ENCODE measurements at regions not wholly inside any gene's neighbourhood (a gene's known extent, or its start where the extent isn't known, plus 50 kb on each side); places are given as distances from the start of the nearest gene placed in this dataset.

DNA sequence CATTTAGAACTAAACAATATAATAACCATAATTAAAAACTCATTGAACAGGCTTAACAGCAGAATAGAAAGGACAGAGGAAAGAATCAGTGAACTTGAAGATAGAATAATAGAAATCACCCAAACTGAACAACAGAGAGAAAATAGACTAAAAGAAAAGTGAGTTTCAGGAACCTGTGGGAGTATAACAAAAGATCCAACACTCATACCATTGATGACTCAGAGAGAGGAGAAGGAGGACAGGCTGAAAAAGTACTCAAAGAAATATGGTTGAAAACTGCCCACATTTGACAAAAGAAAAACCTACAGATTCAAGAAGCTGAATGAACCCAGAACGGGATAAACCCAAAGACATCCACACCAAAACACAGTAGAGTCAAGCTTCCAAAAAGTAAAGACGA, 54.2 kb upstream of the FMNL2 start:
- TF ChIP-seq, protein P1, sequence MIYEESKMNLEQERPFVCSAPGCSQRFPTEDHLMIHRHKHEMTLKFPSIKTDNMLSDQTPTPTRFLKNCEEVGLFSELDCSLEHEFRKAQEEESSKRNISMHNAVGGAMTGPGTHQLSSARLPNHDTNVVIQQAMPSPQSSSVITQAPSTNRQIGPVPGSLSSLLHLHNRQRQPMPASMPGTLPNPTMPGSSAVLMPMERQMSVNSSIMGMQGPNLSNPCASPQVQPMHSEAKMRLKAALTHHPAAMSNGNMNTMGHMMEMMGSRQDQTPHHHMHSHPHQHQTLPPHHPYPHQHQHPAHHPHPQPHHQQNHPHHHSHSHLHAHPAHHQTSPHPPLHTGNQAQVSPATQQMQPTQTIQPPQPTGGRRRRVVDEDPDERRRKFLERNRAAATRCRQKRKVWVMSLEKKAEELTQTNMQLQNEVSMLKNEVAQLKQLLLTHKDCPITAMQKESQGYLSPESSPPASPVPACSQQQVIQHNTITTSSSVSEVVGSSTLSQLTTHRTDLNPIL (CRISPR knock-in tag; IDR thresholded peaks at IDR 0.05; ENCODE audit: low read depth), result no peak
- TF ChIP-seq TCF4 (CRISPR knock-in tag; IDR thresholded peaks at IDR 0.05; ENCODE audit: borderline replicate concordance) (no peak), ZNF8 (CRISPR knock-in tag; IDR thresholded peaks at IDR 0.05) (no peak), RARB (CRISPR knock-in tag; IDR thresholded peaks at IDR 0.05) (no peak)

All from SK-N-SH treated with all-trans-retinoic acid at 6 μM for 48 hours (cell line).